ENCODE measurements at regions not wholly inside any gene's neighbourhood (a gene's known extent, or its start where the extent isn't known, plus 50 kb on each side); places are given as distances from the start of the nearest gene placed in this dataset.

GRCh38 chr7:17097668-17098297, 200.7 kb upstream of the AHR start:
- no peak for TF ChIP-seq CTCF (IDR thresholded peaks at IDR 0.05)
- TF ChIP-seq POLR2A (IDR thresholded peaks at IDR 0.05), result no peak
- TF ChIP-seq POLR2AphosphoS5 (IDR thresholded peaks at IDR 0.05), result no peak

All from breast epithelium (tissue), 3 donors.